ENCODE measurements at regions not wholly inside any gene's neighbourhood (a gene's known extent, or its start where the extent isn't known, plus 50 kb on each side); places are given as distances from the start of the nearest gene placed in this dataset.

- DNase-seq, result no peak
Observed at GRCh38 chr21:37967036-37967435, 50.8 kb upstream of the KCNJ6 start.

DNA sequence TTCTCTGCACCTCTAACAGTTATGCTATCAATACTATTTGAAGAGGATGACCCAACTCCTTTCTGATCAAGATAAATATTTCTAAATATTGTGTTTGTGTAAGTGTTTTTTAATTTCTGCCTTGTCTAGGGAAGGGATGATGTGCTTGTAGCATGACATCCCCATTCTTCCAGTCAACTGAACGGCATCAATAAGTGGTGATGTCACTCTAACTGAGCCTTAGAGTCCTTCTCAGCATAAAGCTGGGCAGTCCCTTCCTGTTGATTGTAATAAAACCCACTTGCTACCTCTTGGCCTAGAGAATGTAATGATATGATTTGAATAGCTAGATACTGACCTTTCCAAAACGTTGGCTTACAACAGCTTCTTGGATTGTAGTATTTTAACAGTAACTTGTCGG is 52.5 kb upstream of the KCNJ6 start:
- no peak for DNase-seq

GRCh38 chr21:37970548-37970947 is 54.3 kb upstream of the KCNJ6 start:
- DNase-seq, result no peak

GRCh38 chr21:37971390-37971950 is 55.2 kb upstream of the KCNJ6 start:
- no peak for DNase-seq

DNA sequence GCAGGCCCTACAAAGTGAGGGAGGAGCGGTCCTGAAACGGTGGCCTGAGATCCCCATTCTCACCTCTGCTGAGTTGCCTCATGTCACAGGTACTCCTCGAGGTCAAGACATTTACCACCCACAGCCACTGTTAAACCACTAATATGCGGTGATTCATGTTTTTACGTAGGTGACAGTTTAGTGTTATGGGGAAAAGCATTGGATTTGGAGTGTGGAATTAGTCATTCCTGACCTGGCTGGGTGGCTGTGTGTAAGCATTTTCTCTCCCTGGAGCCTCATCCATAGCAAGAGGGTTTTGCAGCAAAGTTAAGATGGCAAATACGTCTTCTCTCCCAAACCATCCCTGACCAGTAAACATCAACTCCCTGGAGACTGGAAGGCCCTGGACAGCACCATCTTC is 57.8 kb upstream of the KCNJ6 start:
- no peak for DNase-seq

DNA sequence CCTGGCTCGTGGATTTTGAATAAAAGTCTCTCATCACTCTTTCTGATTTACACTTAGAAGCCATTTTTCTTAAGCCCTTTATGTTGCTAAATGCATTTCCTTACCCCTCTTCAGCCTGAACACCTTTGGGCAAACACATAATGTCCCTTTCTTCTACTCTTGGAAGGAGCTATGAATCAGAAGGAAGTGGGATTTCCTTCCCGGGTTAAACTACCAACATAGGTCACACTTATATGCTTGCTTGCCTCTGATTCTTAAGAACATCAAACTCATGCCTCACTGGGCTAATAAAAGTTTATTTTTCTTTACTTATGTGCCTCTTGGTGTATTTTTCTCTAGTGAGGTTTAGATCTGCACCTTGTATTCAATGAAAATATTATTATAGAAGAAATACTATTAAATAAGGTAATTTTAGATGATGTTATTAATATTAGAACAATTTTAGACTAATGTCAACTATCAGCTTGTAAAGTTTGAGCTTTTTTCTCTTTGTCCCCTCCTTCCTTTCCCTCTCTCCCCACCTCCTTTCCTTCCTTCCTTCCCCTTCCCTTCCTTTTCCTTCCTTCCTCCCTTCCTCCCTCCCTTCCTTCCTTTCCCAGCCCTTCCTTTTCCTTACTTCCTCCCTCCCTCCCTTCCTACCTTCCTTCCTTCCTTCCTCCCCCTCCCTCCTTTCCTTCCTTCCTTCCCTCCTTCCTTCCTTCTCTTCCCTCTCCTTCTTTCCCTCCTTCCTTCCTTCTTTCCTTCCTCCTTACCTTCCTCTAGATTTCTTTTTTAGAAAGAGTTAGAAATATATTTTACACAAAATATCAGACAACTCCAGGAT is 66.5 kb upstream of the KCNJ6 start:
- no peak for DNase-seq

DNA sequence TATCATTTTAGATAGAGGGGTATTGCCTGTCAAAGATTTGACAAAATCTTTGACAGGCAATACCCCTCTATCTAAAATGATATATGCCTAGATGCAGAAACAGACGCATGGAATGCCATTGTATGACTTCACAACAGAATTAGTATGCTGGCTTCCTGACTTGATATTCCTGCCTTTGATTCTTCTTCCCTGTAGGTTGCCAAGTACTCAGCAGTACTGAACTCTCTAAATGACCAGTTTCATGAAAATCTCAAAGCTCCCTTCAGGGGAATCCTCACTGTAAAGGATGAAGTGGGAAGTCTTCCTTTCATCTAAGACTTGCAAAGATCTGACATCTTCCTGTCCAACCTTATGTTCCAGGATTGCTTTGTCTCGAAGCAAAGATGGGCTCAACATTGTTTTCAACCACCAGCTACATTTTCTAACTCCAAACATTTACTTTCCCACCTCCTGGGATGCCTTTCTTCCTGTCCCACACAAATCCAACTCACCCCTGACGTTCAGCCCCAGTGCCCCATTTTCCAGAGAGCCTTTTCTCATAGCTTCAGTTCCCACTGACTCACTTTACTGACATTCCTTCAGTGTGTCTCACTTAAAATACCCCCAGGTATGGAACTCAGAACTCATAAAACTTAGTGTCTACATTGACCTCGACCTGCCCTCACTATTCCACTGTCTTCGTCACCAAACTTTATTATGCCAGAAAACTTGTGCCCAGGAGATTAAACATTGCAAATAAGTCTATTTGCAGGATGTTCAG is 67.3 kb upstream of the KCNJ6 start:
- DNase-seq, result no peak

- DNase-seq, result no peak
Observed at GRCh38 chr21:37984416-37984815, 68.2 kb upstream of the KCNJ6 start.

DNA sequence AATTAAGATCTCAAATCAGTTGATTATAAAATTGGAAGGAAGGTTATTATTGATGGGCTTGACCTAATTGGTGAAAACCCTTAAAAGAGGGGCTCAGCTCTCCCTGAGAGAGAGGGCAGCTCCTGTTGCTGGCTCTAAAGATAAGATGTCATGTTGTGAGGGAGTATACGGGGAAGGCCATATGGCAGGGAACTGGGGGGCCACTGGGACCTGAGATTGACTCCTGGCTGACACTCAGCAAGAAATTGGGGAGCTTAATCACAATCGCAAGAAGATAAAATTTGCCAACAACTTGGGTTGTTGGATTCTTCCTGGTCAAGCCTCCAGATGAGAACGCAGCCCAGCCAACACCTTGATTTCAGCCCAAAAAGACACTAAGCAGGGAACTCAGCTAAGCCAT is 69.7 kb upstream of the KCNJ6 start:
- no peak for DNase-seq

- DNase-seq, result no peak
Observed at GRCh38 chr21:37986751-37987399, 70.6 kb upstream of the KCNJ6 start.

GRCh38 chr21:37987668-37988067 is 71.4 kb upstream of the KCNJ6 start:
- no peak for DNase-seq

- no peak for DNase-seq
Observed at GRCh38 chr21:37993071-37993470, 76.8 kb upstream of the KCNJ6 start.

- no peak for DNase-seq
Observed at GRCh38 chr21:37994211-37994610, 78.0 kb upstream of the KCNJ6 start.

GRCh38 chr21:38012672-38013071 is 96.4 kb upstream of the KCNJ6 start:
- no peak for DNase-seq

DNA sequence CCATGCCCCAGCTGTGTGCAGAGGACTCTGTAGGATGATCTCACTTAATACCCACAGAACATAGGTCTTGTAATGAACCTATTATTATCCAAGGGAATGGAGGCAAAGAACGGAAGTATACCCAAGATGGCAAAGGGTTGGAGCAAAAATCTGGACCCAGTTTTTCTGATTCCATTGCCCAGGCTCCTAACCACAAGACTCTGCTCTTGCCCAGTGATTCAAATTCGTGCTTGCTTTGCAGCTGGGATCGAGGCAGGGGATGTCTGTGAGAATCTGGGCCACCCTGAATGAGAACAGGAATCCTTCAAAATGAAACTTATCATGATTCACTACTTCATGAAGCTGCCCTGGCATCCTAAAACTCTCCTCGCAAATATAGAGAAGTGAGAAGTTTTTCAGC is 97.5 kb upstream of the KCNJ6 start:
- DNase-seq, result no peak

GRCh38 chr21:38014298-38014697 is 98.0 kb upstream of the KCNJ6 start:
- DNase-seq, result no peak

DNA sequence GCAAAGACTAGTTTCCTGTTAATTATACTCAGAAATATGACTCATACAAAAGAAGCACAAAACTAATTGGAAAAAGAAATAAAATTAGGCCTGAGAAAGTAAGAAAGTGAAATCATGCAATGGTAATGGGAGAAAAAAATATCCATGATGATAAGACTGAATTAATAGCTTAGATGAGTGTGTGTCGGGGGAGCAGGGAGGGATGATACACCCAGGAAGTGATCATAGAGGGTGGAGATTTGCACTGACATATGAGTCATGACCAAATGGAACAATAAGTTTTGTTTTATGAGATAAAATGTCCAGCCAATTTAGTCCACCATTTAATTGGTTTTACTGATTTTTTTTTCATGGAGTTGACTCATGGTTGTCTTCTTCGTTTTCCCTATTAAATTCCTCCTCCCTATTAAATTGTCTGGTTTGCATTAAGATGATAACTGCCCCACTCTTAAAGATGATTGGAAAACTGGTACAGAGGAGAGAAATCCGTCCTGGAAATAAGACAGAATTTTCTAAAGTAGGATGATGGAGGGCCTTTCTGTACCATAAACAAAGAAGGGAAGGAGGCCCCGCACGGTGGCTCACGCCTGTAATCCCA is 111.7 kb upstream of the KCNJ6 start:
- DNase-seq, result no peak

DNA sequence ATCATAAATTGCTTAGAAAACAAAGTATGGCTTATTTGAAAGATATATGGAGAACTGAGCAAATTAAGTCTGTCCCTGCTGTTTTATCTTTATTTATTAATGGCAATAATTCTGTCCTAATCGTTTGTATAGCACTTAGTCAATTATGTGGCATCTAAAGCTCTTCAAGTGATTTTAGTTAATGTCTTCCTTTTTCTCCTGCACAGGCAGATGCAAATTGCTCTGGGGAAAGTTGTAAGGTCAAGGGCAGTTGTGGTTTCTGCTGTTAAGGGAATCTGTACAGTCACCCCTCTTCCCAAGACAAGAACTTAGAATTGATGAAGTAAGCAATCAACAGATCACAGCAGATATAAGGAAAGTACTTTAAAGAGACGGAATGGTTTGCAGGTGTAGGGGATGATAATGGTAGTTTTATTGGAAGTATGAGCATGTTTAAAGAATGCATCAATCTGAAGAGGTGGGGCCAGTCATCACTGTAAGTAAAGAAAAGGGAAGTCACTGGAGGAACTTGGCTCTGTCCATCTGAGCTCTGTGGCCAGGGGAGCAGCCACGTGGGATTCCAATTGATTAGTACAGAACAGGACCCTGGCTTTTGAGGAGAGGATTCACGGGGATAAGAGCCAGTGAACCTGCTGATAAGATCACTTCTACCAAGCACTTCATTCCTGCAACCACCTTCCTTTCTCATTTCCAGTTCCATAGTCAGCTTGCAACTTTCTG is 116.0 kb upstream of the KCNJ6 start:
- no peak for DNase-seq

- no peak for DNase-seq
Observed at GRCh38 chr21:38036016-38036415, 119.8 kb upstream of the KCNJ6 start.

DNA sequence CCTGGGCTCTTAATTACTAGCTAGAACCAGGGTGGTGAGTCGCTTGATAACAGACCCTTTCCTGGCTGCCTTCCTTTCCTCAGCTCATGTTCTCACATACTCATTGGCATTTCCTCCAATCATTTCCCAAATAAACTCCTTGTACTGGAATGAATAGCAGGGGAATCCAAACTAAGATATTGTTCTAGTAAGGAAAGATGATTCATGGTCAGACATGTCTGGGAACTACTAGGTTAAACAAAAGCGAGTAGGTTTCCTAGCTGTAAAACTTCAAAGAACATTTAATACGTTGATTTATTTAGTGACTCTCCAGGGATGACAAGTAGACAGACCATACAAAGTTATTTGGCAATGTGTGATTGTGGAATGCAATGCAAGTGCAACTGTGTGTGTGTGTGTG is 121.2 kb upstream of the KCNJ6 start:
- no peak for DNase-seq

DNA sequence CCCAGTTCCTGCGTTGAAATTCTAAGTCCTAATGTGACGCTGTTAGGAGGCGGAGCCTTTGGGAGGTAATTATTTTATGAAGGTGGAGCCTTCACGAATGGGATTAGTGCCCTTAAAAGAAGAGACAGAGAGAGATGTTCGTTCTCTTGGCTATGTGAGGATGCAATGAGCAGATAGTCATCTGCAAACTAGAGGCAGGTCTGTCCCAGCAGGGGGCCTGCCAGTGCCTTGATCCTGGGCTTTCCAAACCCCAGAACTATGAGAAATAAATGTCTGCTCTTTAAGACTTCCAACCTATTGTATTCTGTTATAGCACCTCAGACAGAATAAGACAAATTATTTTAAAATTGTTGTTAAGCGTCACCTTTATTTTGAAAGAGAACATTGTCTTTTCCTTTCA is 123.1 kb upstream of the KCNJ6 start:
- no peak for DNase-seq

DNA sequence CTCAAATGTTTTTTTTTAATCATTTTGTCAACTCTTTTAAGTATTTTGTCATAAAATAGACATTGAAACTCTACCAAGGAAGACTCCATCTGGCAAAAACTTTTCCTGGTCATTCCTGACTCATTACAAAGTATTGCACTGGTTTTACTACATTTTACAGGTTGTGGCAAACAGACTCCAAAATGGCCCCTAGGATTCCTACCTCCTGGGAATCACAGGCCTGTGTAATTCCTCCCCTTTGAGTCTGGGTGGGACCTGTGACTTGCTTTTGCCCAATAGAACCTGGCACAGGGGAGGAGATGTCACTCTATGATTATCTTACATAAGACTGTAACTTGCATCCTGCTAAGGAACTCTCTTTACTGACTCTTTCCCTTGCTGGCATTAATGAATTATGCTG is 123.6 kb upstream of the KCNJ6 start:
- no peak for DNase-seq

- DNase-seq, result no peak
Observed at GRCh38 chr21:38041493-38041892, 125.2 kb upstream of the KCNJ6 start.
